ENCODE measurements at regions not wholly inside any gene's neighbourhood (a gene's known extent, or its start where the extent isn't known, plus 50 kb on each side); places are given as distances from the start of the nearest gene placed in this dataset.

GRCh38 chr15:96457841-96458240 lies 127.3 kb downstream of the NR2F2 start:
- Histone ChIP-seq H3K4me1 (no peaks in the 10 kb centered on the region), H3K27me3 (no peaks in the 10 kb centered on the region), H3K9me3 (replicated peaks in 1 of 11) (no peaks in the 10 kb centered on the region), H3K36me3 (no peaks in the 10 kb centered on the region), H3K27ac (no peak overlapping the region), H3K4me3 (no peak overlapping the region), H3K4me2 (no peak overlapping the region), H4K20me1 (no peaks in the 10 kb centered on the region), H3K9ac (no peak overlapping the region)
- no peak for TF ChIP-seq Cebpa-rat (IDR thresholded peaks at IDR 0.05)

- Histone ChIP-seq H4K20me1 (no peaks in the 10 kb centered on the region), H3K36me3 (no peaks in the 10 kb centered on the region), H3K4me3 (no peak overlapping the region), H3K4me1 (no peaks in the 10 kb centered on the region), H3K9me3 (replicated peaks in 1 of 11) (no peaks in the 10 kb centered on the region), H3K4me2 (no peak overlapping the region), H3K9ac (no peak overlapping the region), H3K27ac (no peak overlapping the region), H3K27me3 (no peaks in the 10 kb centered on the region)
- TF ChIP-seq Cebpa-rat (IDR thresholded peaks at IDR 0.05), result no peak
Observed at GRCh38 chr15:96460106-96460505, 129.6 kb downstream of the NR2F2 start.

GRCh38 chr15:96462768-96463750 lies 132.6 kb downstream of the NR2F2 start:
- Histone ChIP-seq H3K27ac (no peak overlapping the region), H3K4me3 (no peak overlapping the region), H3K36me3 (no peaks in the 10 kb centered on the region), H3K9ac (no peak overlapping the region), H3K4me2 (no peak overlapping the region), H3K27me3 (no peaks in the 10 kb centered on the region), H4K20me1 (no peaks in the 10 kb centered on the region), H3K9me3 (replicated peaks in 1 of 11) (no peaks in the 10 kb centered on the region), H3K4me1 (no peaks in the 10 kb centered on the region)
- no peak for TF ChIP-seq Cebpa-rat (IDR thresholded peaks at IDR 0.05)

GRCh38 chr15:96466389-96466947 lies 136.0 kb downstream of the NR2F2 start:
- no peaks in the 10 kb centered on the region for H4K20me1 ChIP-seq
- no peaks in the 10 kb centered on the region for H3K27me3 ChIP-seq
- no peak overlapping the region for H3K4me2 ChIP-seq
- TF ChIP-seq Cebpa-rat (IDR thresholded peaks at IDR 0.05), result no peak
- no peaks in the 10 kb centered on the region for H3K36me3 ChIP-seq
- no peak overlapping the region for H3K9ac ChIP-seq
- H3K27ac ChIP-seq, result no peak overlapping the region
- no peaks in the 10 kb centered on the region for H3K4me1 ChIP-seq
- no peaks in the 10 kb centered on the region for H3K9me3 ChIP-seq (replicated peaks in 1 of 11)
- no peak overlapping the region for H3K4me3 ChIP-seq

- H3K27me3 ChIP-seq, result no peaks in the 10 kb centered on the region
Observed at GRCh38 chr15:96468036-96468435, 137.5 kb downstream of the NR2F2 start.

GRCh38 chr15:96470681-96471310 lies 140.3 kb downstream of the NR2F2 start:
- no peak overlapping the region for H3K4me3 ChIP-seq

More at GRCh38 chr15:96468036-96468435, 137.5 kb downstream of the NR2F2 start:
- H3K4me3 ChIP-seq, result no peak overlapping the region
- H3K9ac ChIP-seq, result no peak overlapping the region
- no peaks in the 10 kb centered on the region for H3K4me1 ChIP-seq
- no peak overlapping the region for H3K4me2 ChIP-seq
- no peaks in the 10 kb centered on the region for H4K20me1 ChIP-seq
- H3K9me3 ChIP-seq (replicated peaks in 1 of 11), result no peaks in the 10 kb centered on the region
- TF ChIP-seq Cebpa-rat (IDR thresholded peaks at IDR 0.05), result no peak
- no peaks in the 10 kb centered on the region for H3K36me3 ChIP-seq
- H3K27ac ChIP-seq, result no peak overlapping the region

GRCh38 chr15:96472681-96473080 lies 142.2 kb downstream of the NR2F2 start:
- Histone ChIP-seq H3K9me3 (replicated peaks in 1 of 11) (no peaks in the 10 kb centered on the region), H3K36me3 (no peaks in the 10 kb centered on the region), H3K9ac (no peak overlapping the region), H3K4me3 (no peak overlapping the region), H3K27me3 (no peaks in the 10 kb centered on the region), H3K27ac (no peak overlapping the region), H3K4me1 (no peaks in the 10 kb centered on the region), H4K20me1 (no peaks in the 10 kb centered on the region), H3K4me2 (no peak overlapping the region)
- no peak for TF ChIP-seq Cebpa-rat (IDR thresholded peaks at IDR 0.05)

More at GRCh38 chr15:96470681-96471310, 140.3 kb downstream of the NR2F2 start:
- Histone ChIP-seq H3K4me1 (no peaks in the 10 kb centered on the region), H3K27me3 (no peaks in the 10 kb centered on the region), H3K27ac (no peak overlapping the region), H4K20me1 (no peaks in the 10 kb centered on the region), H3K36me3 (no peaks in the 10 kb centered on the region), H3K4me2 (no peak overlapping the region), H3K9ac (no peak overlapping the region), H3K9me3 (replicated peaks in 1 of 11) (no peaks in the 10 kb centered on the region)
- no peak for TF ChIP-seq Cebpa-rat (IDR thresholded peaks at IDR 0.05)

GRCh38 chr15:96473556-96473955 lies 143.1 kb downstream of the NR2F2 start:
- Histone ChIP-seq H4K20me1 (no peaks in the 10 kb centered on the region), H3K36me3 (no peaks in the 10 kb centered on the region), H3K4me3 (no peak overlapping the region), H3K9ac (no peak overlapping the region), H3K27ac (no peak overlapping the region), H3K4me2 (no peak overlapping the region), H3K9me3 (replicated peaks in 1 of 11) (no peaks in the 10 kb centered on the region), H3K4me1 (no peaks in the 10 kb centered on the region), H3K27me3 (no peaks in the 10 kb centered on the region)
- no peak for TF ChIP-seq Cebpa-rat (IDR thresholded peaks at IDR 0.05)

GRCh38 chr15:96474231-96474664 lies 143.7 kb downstream of the NR2F2 start:
- Histone ChIP-seq H3K36me3 (no peaks in the 10 kb centered on the region), H3K4me3 (no peak overlapping the region), H3K9me3 (replicated peaks in 1 of 11) (no peaks in the 10 kb centered on the region), H3K9ac (no peak overlapping the region), H3K4me1 (no peaks in the 10 kb centered on the region), H3K27me3 (no peaks in the 10 kb centered on the region), H3K4me2 (no peak overlapping the region), H4K20me1 (no peaks in the 10 kb centered on the region), H3K27ac (no peak overlapping the region)
- no peak for TF ChIP-seq Cebpa-rat (IDR thresholded peaks at IDR 0.05)

All from BLaER1 treated with 17β-estradiol and CSF1 and Interleukin-3, amounts not matched to agents 10 nM and 100 nM (cell line).